Sigmoid colon (tissue), 6 donors: ENCODE measurements at regions not wholly inside any gene's neighbourhood (a gene's known extent, or its start where the extent isn't known, plus 50 kb on each side); places are given as distances from the start of the nearest gene placed in this dataset.

Experiments used
- DNase-seq: peaks from one replicate; pipeline ENCODE4 v3.0.0-alpha.2; 2019
- H3K27ac ChIP-seq, 4 donors: fragments of 200-600 bp; sonication (generic); one replicate each; pipeline ENCODE4 v1.5.1; 2016 to 2019; ENCODE audit warnings: mild to moderate bottlenecking in 1 of 4
- H3K27me3 ChIP-seq, 3 donors: fragments of 200-600 bp; sonication (generic); one replicate each; pipeline ENCODE4 v1.5.1; 2019; ENCODE audit warnings: mild to moderate bottlenecking in 1 of 3
- H3K36me3 ChIP-seq, 4 donors: fragments of 200-600 bp; sonication (generic); one replicate each; pipeline ENCODE4 v1.5.1; 2016 to 2019
- H3K4me1 ChIP-seq, 4 donors: fragments of 200-600 bp; sonication (generic); one replicate each; pipeline ENCODE4 v1.5.1; 2017 to 2019
- H3K4me3 ChIP-seq, 4 donors: fragments of 200-600 bp; sonication (generic); one replicate each; pipeline ENCODE4 v1.5.1; 2017 to 2019; ENCODE audit warnings: mild to moderate bottlenecking in 2 of 4, moderate library complexity in 1 of 4
- H3K9me3 ChIP-seq, 4 donors: fragments of 200-600 bp in 3 of 4; sonication (generic) in 3 of 4; one replicate each; pipeline versions ENCODE4 v1.5.1 to v1.6.1; 2013 to 2019
- EP300 ChIP-seq, 4 donors: sonication (generic); formaldehyde crosslinking; IDR thresholded peaks; one replicate each; pipeline ENCODE4 v1.6.1; 2017; ENCODE audit warnings: antibody characterized with exemption in 4 of 4
- POLR2A ChIP-seq, 2 donors: fragments of 450-650 bp; IDR thresholded peaks; one replicate each; pipeline ENCODE4 v1.6.1; 2016; ENCODE audit warnings: antibody characterized with exemption in 2 of 2, mild to moderate bottlenecking in 2 of 2, moderate library complexity in 2 of 2
- POLR2AphosphoS5 ChIP-seq, 4 donors: sonication (generic); formaldehyde crosslinking; IDR thresholded peaks; one replicate each; pipeline ENCODE4 v1.6.1; 2017; ENCODE audit warnings: antibody characterized with exemption in 4 of 4
- WGBS, 2 donors: extraction: QIAGEN DNeasy Blood & Tissue Kit; methylation state at CpG; one replicate each; pipeline ENCODE4 v1.1.7; 2013; 5-methylcytosine and 5-hydroxymethylcytosine counted together
- intact Hi-C: fragments of 100-400 bp; cut with DNase I; formaldehyde crosslinking; loops from one replicate; pipeline ENCODE4 v1.15.1; 2023
- TF ChIP-seq, protein P1 (sequence below), 4 experiments: fragments of 450-650 bp in 3 of 4; fragments of 200-600 bp in 1 of 4; IDR thresholded peaks; one replicate each; pipeline ENCODE4 v1.5.1; 2016 to 2019; ENCODE audit warnings: antibody characterized with exemption in 4 of 4, mild to moderate bottlenecking in 3 of 4, moderate library complexity in 2 of 4
- donor health status: healthy with polysubstance abuse.
- donor health status: healthy.

DNA sequence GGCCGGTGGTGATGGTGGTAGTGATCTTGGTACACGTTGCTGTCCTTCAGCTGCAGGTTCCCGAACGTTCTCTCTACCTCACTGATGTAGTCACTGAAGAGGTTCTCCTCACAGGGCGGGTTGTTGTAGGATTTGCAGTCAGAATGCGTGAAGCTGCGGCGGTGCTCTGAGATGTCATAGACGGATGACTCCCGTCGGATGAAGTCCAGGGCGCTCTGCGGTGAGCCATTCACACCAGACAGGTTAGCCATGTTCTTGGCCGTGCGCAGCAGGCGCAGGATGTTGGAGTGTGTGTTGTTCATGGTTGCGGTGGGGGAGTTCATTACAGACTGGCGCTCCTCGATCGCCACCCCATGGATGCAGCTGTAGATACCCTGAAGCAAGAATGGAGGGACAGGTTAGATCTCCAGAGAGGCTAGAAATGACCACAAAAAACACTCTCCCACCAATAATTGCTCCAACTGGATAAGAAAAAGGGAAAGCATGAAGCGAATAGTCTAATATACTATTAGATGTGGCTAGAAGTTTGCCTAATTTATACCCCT, 367.8 kb downstream of the EMP1 start:
- 92 to 97% methylated on average over 21 of the region's 21 CpGs for WGBS, 2 donors
- Histone ChIP-seq H3K9me3 (no peaks in the 10 kb centered on the region), H3K27me3 (no peaks in the 10 kb centered on the region), H3K4me3 (no peak overlapping the region), H3K27ac (no peak overlapping the region), H3K4me1 (no peaks in the 10 kb centered on the region), H3K36me3 (no peaks in the 10 kb centered on the region)
- DNase-seq: no peak
- no peak for TF ChIP-seq POLR2A (IDR thresholded peaks at IDR 0.05)
- TF ChIP-seq EP300 (IDR thresholded peaks at IDR 0.05): no peak
- TF ChIP-seq, protein P1, sequence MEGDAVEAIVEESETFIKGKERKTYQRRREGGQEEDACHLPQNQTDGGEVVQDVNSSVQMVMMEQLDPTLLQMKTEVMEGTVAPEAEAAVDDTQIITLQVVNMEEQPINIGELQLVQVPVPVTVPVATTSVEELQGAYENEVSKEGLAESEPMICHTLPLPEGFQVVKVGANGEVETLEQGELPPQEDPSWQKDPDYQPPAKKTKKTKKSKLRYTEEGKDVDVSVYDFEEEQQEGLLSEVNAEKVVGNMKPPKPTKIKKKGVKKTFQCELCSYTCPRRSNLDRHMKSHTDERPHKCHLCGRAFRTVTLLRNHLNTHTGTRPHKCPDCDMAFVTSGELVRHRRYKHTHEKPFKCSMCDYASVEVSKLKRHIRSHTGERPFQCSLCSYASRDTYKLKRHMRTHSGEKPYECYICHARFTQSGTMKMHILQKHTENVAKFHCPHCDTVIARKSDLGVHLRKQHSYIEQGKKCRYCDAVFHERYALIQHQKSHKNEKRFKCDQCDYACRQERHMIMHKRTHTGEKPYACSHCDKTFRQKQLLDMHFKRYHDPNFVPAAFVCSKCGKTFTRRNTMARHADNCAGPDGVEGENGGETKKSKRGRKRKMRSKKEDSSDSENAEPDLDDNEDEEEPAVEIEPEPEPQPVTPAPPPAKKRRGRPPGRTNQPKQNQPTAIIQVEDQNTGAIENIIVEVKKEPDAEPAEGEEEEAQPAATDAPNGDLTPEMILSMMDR (IDR thresholded peaks at IDR 0.05): no peak
- no peak for TF ChIP-seq POLR2AphosphoS5 (IDR thresholded peaks at IDR 0.05)
- intact Hi-C loops: no loop called here

DNA sequence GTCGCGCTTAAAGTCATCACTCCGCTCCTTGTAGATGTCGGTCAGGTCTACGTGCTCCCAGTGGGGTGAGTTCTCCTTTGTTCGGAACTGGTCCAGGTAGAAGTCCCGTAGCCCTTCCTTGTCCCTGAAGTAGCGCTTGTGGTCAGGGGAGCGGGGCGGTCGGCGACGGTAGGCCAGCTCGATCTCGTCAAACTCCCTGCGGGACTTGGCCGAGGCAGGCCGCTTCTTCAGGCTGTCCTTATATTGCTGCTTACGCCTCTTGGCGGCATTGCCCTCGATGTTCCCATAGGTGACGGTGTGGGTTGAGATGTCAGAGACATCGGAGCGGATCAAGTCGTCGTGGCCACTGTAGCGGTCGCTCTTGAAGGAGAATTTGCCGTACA, 367.2 kb downstream of the EMP1 start:
- H3K9me3 ChIP-seq: no peaks in the 10 kb centered on the region
- no peak overlapping the region for H3K4me3 ChIP-seq
- intact Hi-C loops: no loop called here
- WGBS, 2 donors: 97 to 98% methylated on average over 29 of the region's 29 CpGs
- H3K27me3 ChIP-seq: no peaks in the 10 kb centered on the region
- no peak overlapping the region for H3K27ac ChIP-seq
- no peak for DNase-seq
- H3K36me3 ChIP-seq: no peaks in the 10 kb centered on the region
- H3K4me1 ChIP-seq: no peaks in the 10 kb centered on the region
- TF ChIP-seq, protein P1 (IDR thresholded peaks at IDR 0.05): no peak
- TF ChIP-seq POLR2A (IDR thresholded peaks at IDR 0.05) (no peak), EP300 (IDR thresholded peaks at IDR 0.05) (no peak), POLR2AphosphoS5 (IDR thresholded peaks at IDR 0.05) (no peak)

DNA sequence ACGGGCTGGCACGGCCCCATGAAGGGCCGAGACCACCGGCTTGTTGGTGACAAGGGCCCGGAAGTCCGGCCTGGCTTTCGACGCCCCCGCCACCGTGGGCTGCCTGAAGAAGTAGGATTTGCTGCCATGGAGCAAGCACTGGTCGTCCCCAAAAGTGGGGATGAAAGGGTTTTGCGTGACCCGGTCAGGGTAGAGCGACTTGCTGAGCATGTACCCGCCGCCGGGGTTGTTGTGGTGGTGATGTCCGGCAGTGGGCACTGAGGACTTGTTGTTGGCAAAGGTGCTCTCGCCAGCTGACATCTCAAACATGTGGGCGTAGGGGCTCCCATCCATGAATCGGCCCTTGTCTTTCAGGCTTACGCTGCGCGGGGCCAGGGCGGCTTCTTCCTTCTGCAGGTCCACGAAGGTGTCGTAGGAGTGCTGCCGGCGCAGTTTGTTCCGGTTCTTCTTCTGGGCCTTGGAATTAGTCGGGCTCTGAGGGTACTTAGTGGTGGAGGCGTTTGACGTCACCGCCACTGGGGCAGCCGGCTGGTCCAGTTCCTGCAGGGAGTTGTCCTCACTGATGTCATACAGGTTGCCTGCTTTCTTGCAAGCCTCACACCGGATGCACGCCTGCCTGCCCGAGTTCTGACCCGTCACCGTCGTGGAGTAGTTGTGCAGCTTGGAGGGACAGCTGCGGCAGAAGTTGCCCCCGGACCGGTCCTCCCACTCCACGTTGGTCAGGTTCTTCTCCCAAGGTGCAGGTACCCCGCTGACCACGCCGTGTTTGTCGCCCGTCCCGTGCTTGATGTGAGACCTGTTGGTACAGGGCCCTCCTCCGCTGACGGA, 366.6 kb downstream of the EMP1 start:
- Histone ChIP-seq H3K27ac (no peak overlapping the region), H3K9me3 (no peaks in the 10 kb centered on the region), H3K36me3 (no peaks in the 10 kb centered on the region), H3K4me3 (no peak overlapping the region), H3K4me1 (no peaks in the 10 kb centered on the region), H3K27me3 (no peaks in the 10 kb centered on the region)
- WGBS, 2 donors: 96% methylated on average over 53 of the region's 53 CpGs
- intact Hi-C loops: no loop called here
- no peak for DNase-seq
- TF ChIP-seq, protein P1 (IDR thresholded peaks at IDR 0.05): no peak
- no peak for TF ChIP-seq POLR2A (IDR thresholded peaks at IDR 0.05)
- TF ChIP-seq EP300 (IDR thresholded peaks at IDR 0.05): no peak
- TF ChIP-seq POLR2AphosphoS5 (IDR thresholded peaks at IDR 0.05): no peak

DNA sequence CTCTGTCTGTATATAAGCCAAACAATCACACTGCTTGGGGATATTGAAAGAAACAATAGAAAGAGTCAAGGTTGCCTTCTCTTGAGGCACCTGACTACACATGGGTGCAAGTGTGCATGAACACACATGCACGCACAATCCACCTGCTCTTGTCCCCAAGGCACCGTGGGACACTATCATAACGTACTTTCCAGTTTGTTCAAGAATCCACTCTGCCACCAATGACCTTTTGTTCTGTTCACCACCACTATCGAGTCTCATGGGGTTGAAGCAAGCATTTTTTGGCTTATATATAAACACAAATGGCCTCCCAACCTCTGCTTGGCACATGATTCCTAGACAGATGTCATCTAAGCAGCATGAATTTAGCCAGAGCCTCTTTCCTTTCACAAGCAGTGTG, 365.4 kb downstream of the EMP1 start:
- TF ChIP-seq, protein P1 (IDR thresholded peaks at IDR 0.05): no peak
- TF ChIP-seq POLR2AphosphoS5 (IDR thresholded peaks at IDR 0.05) (no peak), EP300 (IDR thresholded peaks at IDR 0.05) (no peak), POLR2A (IDR thresholded peaks at IDR 0.05) (no peak)
- intact Hi-C loops: no loop called here
- Histone ChIP-seq H3K4me3 (no peak overlapping the region), H3K27ac (no peak overlapping the region), H3K4me1 (no peaks in the 10 kb centered on the region), H3K9me3 (no peaks in the 10 kb centered on the region), H3K36me3 (no peaks in the 10 kb centered on the region), H3K27me3 (no peaks in the 10 kb centered on the region)
- DNase-seq: no peak
- WGBS, 2 donors: 91 to 94% methylated on average over 4 of the region's 4 CpGs
